ENCODE measurements at regions not wholly inside any gene's neighbourhood (a gene's known extent, or its start where the extent isn't known, plus 50 kb on each side); places are given as distances from the start of the nearest gene placed in this dataset.

DNA sequence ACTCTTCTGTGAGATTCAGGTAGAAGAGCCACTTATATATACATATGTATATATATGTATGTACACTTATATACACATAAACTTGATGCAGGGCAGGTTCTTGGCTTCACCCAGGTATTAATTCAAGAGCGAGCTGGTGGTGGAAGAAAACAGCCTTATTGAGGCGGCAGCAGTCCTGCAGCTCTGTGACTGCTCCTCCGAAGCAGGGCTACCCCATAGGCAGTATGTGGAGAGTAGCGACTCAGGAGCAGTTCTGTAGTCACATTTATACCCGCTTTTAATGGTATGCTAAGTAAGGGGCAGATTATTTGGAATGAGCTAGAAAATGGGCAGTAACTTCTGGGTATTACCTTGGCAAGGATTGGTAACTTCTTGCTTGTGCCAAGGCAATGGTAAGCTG is 280.6 kb upstream of the TFPI start:
- H3K4me1 Mint-ChIP-seq, result no peaks in the 10 kb centered on the region
- TF ChIP-seq CTCF (IDR thresholded peaks at IDR 0.05; ENCODE audit: unreplicated experiment in 3 of 3), result no peak
- H3K9me3 Mint-ChIP-seq, result no peaks in the 10 kb centered on the region
- no peaks in the 10 kb centered on the region for H3K27me3 Mint-ChIP-seq (ENCODE audit: low read depth)
- H3K36me3 Mint-ChIP-seq (ENCODE audit: low read depth), result no peaks in the 10 kb centered on the region
- H3K27ac Mint-ChIP-seq, result no peak overlapping the region
- H3K4me3 Mint-ChIP-seq, result no peak overlapping the region

DNA sequence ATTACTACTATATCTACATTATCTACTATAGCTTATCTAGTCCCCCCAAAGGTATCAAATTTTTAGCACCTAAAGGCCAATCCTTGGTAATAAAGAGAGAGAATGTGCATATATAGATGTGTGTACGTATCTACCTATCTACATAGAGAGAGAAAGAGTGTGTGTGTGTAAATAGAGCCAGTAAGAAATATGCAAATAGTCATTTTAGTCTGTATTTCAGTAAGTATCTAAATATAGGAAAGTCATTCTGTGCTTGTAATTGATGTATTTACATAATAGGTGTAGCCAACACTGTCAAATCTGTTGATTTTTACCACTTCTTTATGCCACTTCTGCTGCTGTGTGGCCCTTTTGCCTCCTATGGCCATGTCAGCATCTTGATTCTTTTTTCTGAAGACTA is 284.5 kb upstream of the TFPI start:
- Mint-ChIP-seq H3K9me3 (no peaks in the 10 kb centered on the region), H3K4me1 (no peaks in the 10 kb centered on the region), H3K36me3 (ENCODE audit: low read depth) (no peaks in the 10 kb centered on the region), H3K27ac (no peak overlapping the region), H3K27me3 (ENCODE audit: low read depth) (no peaks in the 10 kb centered on the region), H3K4me3 (no peak overlapping the region)
- TF ChIP-seq CTCF (IDR thresholded peaks at IDR 0.05; ENCODE audit: unreplicated experiment in 3 of 3), result no peak

GRCh38 chr2:187842315-187842714 is 288.1 kb upstream of the TFPI start:
- H3K4me3 Mint-ChIP-seq, result no peak overlapping the region
- H3K27ac Mint-ChIP-seq, result no peak overlapping the region
- H3K4me1 Mint-ChIP-seq, result no peaks in the 10 kb centered on the region
- no peaks in the 10 kb centered on the region for H3K9me3 Mint-ChIP-seq
- H3K36me3 Mint-ChIP-seq (ENCODE audit: low read depth), result no peaks in the 10 kb centered on the region
- H3K27me3 Mint-ChIP-seq (ENCODE audit: low read depth), result no peaks in the 10 kb centered on the region
- TF ChIP-seq CTCF (IDR thresholded peaks at IDR 0.05; ENCODE audit: unreplicated experiment in 3 of 3), result no peak

GRCh38 chr2:187842978-187843847 is 289.0 kb upstream of the TFPI start:
- Mint-ChIP-seq H3K36me3 (ENCODE audit: low read depth) (no peaks in the 10 kb centered on the region), H3K27ac (no peak overlapping the region), H3K9me3 (no peaks in the 10 kb centered on the region), H3K27me3 (ENCODE audit: low read depth) (no peaks in the 10 kb centered on the region), H3K4me1 (no peaks in the 10 kb centered on the region), H3K4me3 (no peak overlapping the region)
- TF ChIP-seq CTCF (IDR thresholded peaks at IDR 0.05; ENCODE audit: unreplicated experiment in 3 of 3), result peak; percentile 55 to 74 (median 59)

GRCh38 chr2:187847245-187848208 is 293.3 kb upstream of the TFPI start:
- Mint-ChIP-seq H3K27ac (no peak overlapping the region), H3K4me3 (no peak overlapping the region), H3K4me1 (no peaks in the 10 kb centered on the region), H3K9me3 (no peaks in the 10 kb centered on the region), H3K36me3 (ENCODE audit: low read depth) (no peaks in the 10 kb centered on the region), H3K27me3 (ENCODE audit: low read depth) (no peaks in the 10 kb centered on the region)
- no peak for TF ChIP-seq CTCF (IDR thresholded peaks at IDR 0.05; ENCODE audit: unreplicated experiment in 3 of 3)

All from nephron (organoid).